ENCODE measurements at regions not wholly inside any gene's neighbourhood (a gene's known extent, or its start where the extent isn't known, plus 50 kb on each side); places are given as distances from the start of the nearest gene placed in this dataset.

- Histone ChIP-seq H3K9ac (ENCODE audit: low read depth in 1 of 2, low read length in 2 of 2) (no peak overlapping the region), H3K27me3 (ENCODE audit: control insufficient read depth in 2 of 2, insufficient read depth in 2 of 2, low read length in 2 of 2) (no peaks in the 10 kb centered on the region), H3K9me3 (ENCODE audit: control insufficient read depth in 2 of 2, low read length in 2 of 2) (no peaks in the 10 kb centered on the region), H3K4me1 (ENCODE audit: control insufficient read depth in 2 of 2, insufficient read depth in 2 of 2, low read length in 2 of 2) (peaks cover 0 to 4% of the 10 kb centered on the region in 2 donors), H3K27ac (ENCODE audit: low read depth in 2 of 2, low read length in 2 of 2) (no peak overlapping the region), H3K4me3 (ENCODE audit: low read length in 2 of 2) (no peak overlapping the region), H3K36me3 (ENCODE audit: control insufficient read depth in 2 of 2, insufficient read depth in 2 of 2, low read length in 2 of 2) (no peaks in the 10 kb centered on the region)
These were observed 268.7 kb upstream of the ARRDC4 start for GRCh38 chr15:97691799-97692198.

DNA sequence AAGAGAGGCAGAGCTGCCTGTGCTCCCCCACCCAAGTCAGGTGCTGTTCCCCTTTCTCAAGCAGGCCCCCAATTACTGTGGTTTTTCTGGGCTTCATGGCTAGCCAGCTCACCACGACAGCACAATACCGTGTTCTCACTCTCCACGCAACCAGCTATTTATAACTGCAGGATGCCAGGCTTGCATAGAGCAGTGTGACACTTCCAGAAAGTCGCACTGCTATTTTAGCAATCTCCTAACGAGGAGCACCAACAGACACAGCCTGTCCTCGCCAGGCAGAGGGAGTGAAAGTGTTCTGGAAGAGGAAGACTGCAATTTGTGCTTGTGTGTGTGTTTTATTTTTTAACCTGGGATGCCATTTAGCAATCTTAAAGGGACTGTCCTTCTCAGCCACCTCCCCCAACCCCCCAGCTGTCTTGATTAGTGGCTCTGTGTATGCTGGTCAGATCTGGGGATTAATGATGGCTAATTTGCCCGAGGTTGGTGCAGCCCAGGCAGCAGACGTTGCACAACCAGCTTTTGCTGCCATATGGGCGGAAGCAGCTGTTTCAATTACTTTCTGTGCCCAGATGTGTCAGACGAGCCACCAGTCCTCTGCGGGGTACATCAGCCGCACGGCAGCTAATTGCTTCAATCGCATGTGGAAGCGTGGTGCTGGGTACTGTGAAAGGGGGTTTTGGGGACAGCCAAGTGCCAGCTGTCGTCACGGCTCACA, 268.0 kb upstream of the ARRDC4 start:
- Histone ChIP-seq H3K4me1 (ENCODE audit: control insufficient read depth in 2 of 2, insufficient read depth in 2 of 2, low read length in 2 of 2) (peaks cover 0 to 4% of the 10 kb centered on the region in 2 donors), H3K27ac (ENCODE audit: low read depth in 2 of 2, low read length in 2 of 2) (no peak overlapping the region), H3K36me3 (ENCODE audit: control insufficient read depth in 2 of 2, insufficient read depth in 2 of 2, low read length in 2 of 2) (no peaks in the 10 kb centered on the region), H3K4me3 (ENCODE audit: low read length in 2 of 2) (no peak overlapping the region), H3K27me3 (ENCODE audit: control insufficient read depth in 2 of 2, insufficient read depth in 2 of 2, low read length in 2 of 2) (no peaks in the 10 kb centered on the region), H3K9me3 (ENCODE audit: control insufficient read depth in 2 of 2, low read length in 2 of 2) (no peaks in the 10 kb centered on the region), H3K9ac (ENCODE audit: low read depth in 1 of 2, low read length in 2 of 2) (no peak overlapping the region)

DNA sequence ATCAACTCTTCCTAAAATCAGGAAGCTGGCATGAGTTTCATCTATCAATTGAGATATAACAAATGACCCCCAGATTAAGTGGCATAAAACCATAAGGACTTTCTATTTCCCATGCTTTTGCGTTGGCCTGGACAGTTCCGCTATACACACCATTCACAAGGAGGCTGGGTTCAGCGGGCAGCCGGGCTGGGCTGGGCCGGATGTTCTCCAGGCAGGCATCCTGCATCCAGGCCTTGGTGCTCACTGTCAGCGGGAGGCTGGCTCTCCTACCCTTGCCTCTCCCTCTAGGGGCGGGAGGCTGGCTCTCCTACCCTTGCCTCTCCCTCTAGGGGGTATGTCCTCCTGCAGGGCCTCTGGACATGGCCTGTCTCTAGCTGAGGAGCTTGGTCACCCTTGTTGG, 266.0 kb upstream of the ARRDC4 start:
- Histone ChIP-seq H3K4me3 (ENCODE audit: low read length in 2 of 2) (no peak overlapping the region), H3K27me3 (ENCODE audit: control insufficient read depth in 2 of 2, insufficient read depth in 2 of 2, low read length in 2 of 2) (no peaks in the 10 kb centered on the region), H3K36me3 (ENCODE audit: control insufficient read depth in 2 of 2, insufficient read depth in 2 of 2, low read length in 2 of 2) (no peaks in the 10 kb centered on the region), H3K9ac (ENCODE audit: low read depth in 1 of 2, low read length in 2 of 2) (no peak overlapping the region), H3K4me1 (ENCODE audit: control insufficient read depth in 2 of 2, insufficient read depth in 2 of 2, low read length in 2 of 2) (peaks cover 0 to 4% of the 10 kb centered on the region in 2 donors), H3K9me3 (ENCODE audit: control insufficient read depth in 2 of 2, low read length in 2 of 2) (no peaks in the 10 kb centered on the region), H3K27ac (ENCODE audit: low read depth in 2 of 2, low read length in 2 of 2) (no peak overlapping the region)

DNA sequence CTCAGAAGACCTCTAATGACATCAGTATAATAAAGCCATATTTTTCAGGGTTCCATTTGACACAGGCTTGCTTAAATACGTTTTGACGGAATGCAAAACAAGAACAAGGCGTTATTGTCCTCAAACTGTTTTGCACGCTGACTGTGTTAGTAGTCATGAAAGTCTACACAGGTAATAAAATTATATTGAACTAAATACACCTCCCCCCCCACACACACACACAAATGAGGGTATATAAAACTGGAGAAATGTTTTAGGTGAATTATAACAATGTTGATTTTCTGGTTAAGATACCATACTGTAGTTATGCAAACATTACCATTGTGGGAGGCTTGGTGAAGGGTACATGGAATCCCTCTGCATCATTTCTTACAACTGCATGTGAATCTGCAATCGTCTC, 257.1 kb upstream of the ARRDC4 start:
- no peak overlapping the region for H3K4me3 ChIP-seq (ENCODE audit: low read length in 2 of 2)
- H3K9ac ChIP-seq (ENCODE audit: low read depth in 1 of 2, low read length in 2 of 2), result no peak overlapping the region
- peak overlapping the region; percentile 62 to 84 for H3K27ac ChIP-seq (ENCODE audit: low read depth in 2 of 2, low read length in 2 of 2)
- H3K9me3 ChIP-seq (ENCODE audit: control insufficient read depth in 2 of 2, low read length in 2 of 2), result no peaks in the 10 kb centered on the region
- no peaks in the 10 kb centered on the region for H3K27me3 ChIP-seq (ENCODE audit: control insufficient read depth in 2 of 2, insufficient read depth in 2 of 2, low read length in 2 of 2)
- H3K4me1 ChIP-seq (ENCODE audit: control insufficient read depth in 2 of 2, insufficient read depth in 2 of 2, low read length in 2 of 2), result peaks cover 20 to 34% of the 10 kb centered on the region in 2 donors
- no peaks in the 10 kb centered on the region for H3K36me3 ChIP-seq (ENCODE audit: control insufficient read depth in 2 of 2, insufficient read depth in 2 of 2, low read length in 2 of 2)

- Histone ChIP-seq H3K27me3 (ENCODE audit: control insufficient read depth in 2 of 2, insufficient read depth in 2 of 2, low read length in 2 of 2) (no peaks in the 10 kb centered on the region), H3K4me1 (ENCODE audit: control insufficient read depth in 2 of 2, insufficient read depth in 2 of 2, low read length in 2 of 2) (peaks cover 20 to 44% of the 10 kb centered on the region in 2 donors), H3K4me3 (ENCODE audit: low read length in 2 of 2) (no peak overlapping the region), H3K27ac (ENCODE audit: low read depth in 2 of 2, low read length in 2 of 2) (peak overlapping the region; percentile 62 to 84), H3K9me3 (ENCODE audit: control insufficient read depth in 2 of 2, low read length in 2 of 2) (no peaks in the 10 kb centered on the region), H3K36me3 (ENCODE audit: control insufficient read depth in 2 of 2, insufficient read depth in 2 of 2, low read length in 2 of 2) (no peaks in the 10 kb centered on the region), H3K9ac (ENCODE audit: low read depth in 1 of 2, low read length in 2 of 2) (no peak overlapping the region)
These were observed 254.4 kb upstream of the ARRDC4 start for GRCh38 chr15:97706059-97706458.

DNA sequence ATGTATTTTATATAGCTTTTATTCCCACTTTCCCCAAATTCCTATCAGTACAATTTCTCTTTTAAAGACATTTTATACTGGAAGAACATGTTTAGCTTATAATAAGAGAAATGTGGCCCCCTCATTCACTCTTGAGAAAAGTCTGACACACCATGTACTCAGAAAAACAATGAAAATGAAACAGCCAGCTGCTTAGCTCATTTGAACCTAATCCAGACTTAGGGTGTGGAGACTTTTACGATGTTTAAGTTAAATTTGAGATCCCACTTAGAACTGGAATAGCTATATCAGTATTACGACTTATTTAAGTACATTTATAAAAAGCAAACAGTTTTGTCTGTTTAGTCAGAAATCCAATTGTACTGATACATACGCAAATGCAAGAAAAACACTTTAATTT, 252.3 kb upstream of the ARRDC4 start:
- Histone ChIP-seq H3K27ac (ENCODE audit: low read depth in 2 of 2, low read length in 2 of 2) (peak overlapping the region; percentile 7 to 60), H3K4me1 (ENCODE audit: control insufficient read depth in 2 of 2, insufficient read depth in 2 of 2, low read length in 2 of 2) (peaks cover 20 to 47% of the 10 kb centered on the region in 2 donors), H3K36me3 (ENCODE audit: control insufficient read depth in 2 of 2, insufficient read depth in 2 of 2, low read length in 2 of 2) (no peaks in the 10 kb centered on the region), H3K4me3 (ENCODE audit: low read length in 2 of 2) (peak overlapping the region in 1 of 2 donors; percentile 20), H3K27me3 (ENCODE audit: control insufficient read depth in 2 of 2, insufficient read depth in 2 of 2, low read length in 2 of 2) (no peaks in the 10 kb centered on the region), H3K9me3 (ENCODE audit: control insufficient read depth in 2 of 2, low read length in 2 of 2) (no peaks in the 10 kb centered on the region), H3K9ac (ENCODE audit: low read depth in 1 of 2, low read length in 2 of 2) (no peak overlapping the region)

- H3K27me3 ChIP-seq (ENCODE audit: control insufficient read depth in 2 of 2, insufficient read depth in 2 of 2, low read length in 2 of 2), result no peaks in the 10 kb centered on the region
- peaks cover 0 to 15% of the 10 kb centered on the region in 2 donors for H3K4me1 ChIP-seq (ENCODE audit: control insufficient read depth in 2 of 2, insufficient read depth in 2 of 2, low read length in 2 of 2)
- no peak overlapping the region for H3K9ac ChIP-seq (ENCODE audit: low read depth in 1 of 2, low read length in 2 of 2)
- no peaks in the 10 kb centered on the region for H3K36me3 ChIP-seq (ENCODE audit: control insufficient read depth in 2 of 2, insufficient read depth in 2 of 2, low read length in 2 of 2)
- H3K9me3 ChIP-seq (ENCODE audit: control insufficient read depth in 2 of 2, low read length in 2 of 2), result no peaks in the 10 kb centered on the region
- no peak overlapping the region for H3K4me3 ChIP-seq (ENCODE audit: low read length in 2 of 2)
- no peak overlapping the region for H3K27ac ChIP-seq (ENCODE audit: low read depth in 2 of 2, low read length in 2 of 2)
These were observed 248.0 kb upstream of the ARRDC4 start for GRCh38 chr15:97712530-97712929.

GRCh38 chr15:97717806-97718205, 242.7 kb upstream of the ARRDC4 start:
- H3K4me3 ChIP-seq (ENCODE audit: low read length in 2 of 2), result no peak overlapping the region

DNA sequence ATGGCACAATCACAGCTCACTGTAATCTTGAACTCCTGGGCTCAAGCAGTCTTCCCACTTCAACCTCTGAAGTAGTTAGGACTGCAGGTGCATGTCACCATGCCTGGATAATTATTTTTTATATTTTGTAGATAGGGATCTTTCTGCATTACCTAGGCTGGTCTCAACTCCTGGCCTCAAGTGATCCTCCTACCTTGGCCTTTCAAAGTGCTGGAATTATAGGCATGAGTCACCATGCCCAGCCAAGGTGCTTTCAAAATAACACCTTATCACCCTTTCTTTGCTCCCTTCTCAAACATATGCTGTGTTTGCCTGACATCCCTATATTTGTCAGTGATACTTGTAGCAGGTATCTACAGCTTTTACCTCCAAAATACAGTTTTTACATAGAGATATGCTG, 242.0 kb upstream of the ARRDC4 start:
- H3K36me3 ChIP-seq (ENCODE audit: control insufficient read depth in 2 of 2, insufficient read depth in 2 of 2, low read length in 2 of 2), result no peaks in the 10 kb centered on the region
- H3K27me3 ChIP-seq (ENCODE audit: control insufficient read depth in 2 of 2, insufficient read depth in 2 of 2, low read length in 2 of 2), result no peaks in the 10 kb centered on the region
- peaks cover 0 to 3% of the 10 kb centered on the region in 2 donors for H3K9me3 ChIP-seq (ENCODE audit: control insufficient read depth in 2 of 2, low read length in 2 of 2)
- no peak overlapping the region for H3K4me3 ChIP-seq (ENCODE audit: low read length in 2 of 2)
- no peak overlapping the region for H3K9ac ChIP-seq (ENCODE audit: low read depth in 1 of 2, low read length in 2 of 2)
- H3K4me1 ChIP-seq (ENCODE audit: control insufficient read depth in 2 of 2, insufficient read depth in 2 of 2, low read length in 2 of 2), result no peaks in the 10 kb centered on the region
- H3K27ac ChIP-seq (ENCODE audit: low read depth in 2 of 2, low read length in 2 of 2), result no peak overlapping the region

More at GRCh38 chr15:97717806-97718205, 242.7 kb upstream of the ARRDC4 start:
- no peak overlapping the region for H3K27ac ChIP-seq (ENCODE audit: low read depth in 2 of 2, low read length in 2 of 2)
- no peak overlapping the region for H3K9ac ChIP-seq (ENCODE audit: low read depth in 1 of 2, low read length in 2 of 2)
- H3K27me3 ChIP-seq (ENCODE audit: control insufficient read depth in 2 of 2, insufficient read depth in 2 of 2, low read length in 2 of 2), result no peaks in the 10 kb centered on the region
- no peaks in the 10 kb centered on the region for H3K36me3 ChIP-seq (ENCODE audit: control insufficient read depth in 2 of 2, insufficient read depth in 2 of 2, low read length in 2 of 2)
- no peaks in the 10 kb centered on the region for H3K4me1 ChIP-seq (ENCODE audit: control insufficient read depth in 2 of 2, insufficient read depth in 2 of 2, low read length in 2 of 2)
- H3K9me3 ChIP-seq (ENCODE audit: control insufficient read depth in 2 of 2, low read length in 2 of 2), result peaks cover 0 to 3% of the 10 kb centered on the region in 2 donors

DNA sequence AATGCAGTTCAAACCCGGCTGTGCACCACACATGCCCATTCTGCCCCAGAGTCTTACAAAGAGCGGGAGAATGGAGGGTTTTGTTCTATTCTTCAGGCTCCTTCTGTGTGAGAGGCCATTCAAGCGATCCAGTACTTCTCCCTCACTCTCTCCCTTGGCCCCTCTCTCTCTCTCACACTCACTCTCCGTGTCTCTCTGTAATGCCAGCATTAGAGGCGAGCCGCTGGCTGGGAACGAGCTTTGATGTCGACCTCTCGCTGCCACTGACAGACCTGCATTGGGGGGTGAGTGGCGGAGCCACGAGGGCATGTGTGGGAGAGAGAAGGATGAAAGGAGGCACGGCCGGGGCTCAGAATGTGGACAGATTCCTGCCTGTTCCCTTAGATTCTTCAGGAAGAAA, 231.7 kb upstream of the ARRDC4 start:
- no peaks in the 10 kb centered on the region for H3K36me3 ChIP-seq (ENCODE audit: control insufficient read depth in 2 of 2, insufficient read depth in 2 of 2, low read length in 2 of 2)
- H3K27me3 ChIP-seq (ENCODE audit: control insufficient read depth in 2 of 2, insufficient read depth in 2 of 2, low read length in 2 of 2), result no peaks in the 10 kb centered on the region
- H3K9me3 ChIP-seq (ENCODE audit: control insufficient read depth in 2 of 2, low read length in 2 of 2), result no peaks in the 10 kb centered on the region
- no peaks in the 10 kb centered on the region for H3K4me1 ChIP-seq (ENCODE audit: control insufficient read depth in 2 of 2, insufficient read depth in 2 of 2, low read length in 2 of 2)
- peak overlapping the region; percentile 6 to 38 for H3K9ac ChIP-seq (ENCODE audit: low read depth in 1 of 2, low read length in 2 of 2)
- H3K27ac ChIP-seq (ENCODE audit: low read depth in 2 of 2, low read length in 2 of 2), result no peak overlapping the region
- peak overlapping the region; percentile 41 to 53 for H3K4me3 ChIP-seq (ENCODE audit: low read length in 2 of 2)
